ENCODE measurements at regions not wholly inside any gene's neighbourhood (a gene's known extent, or its start where the extent isn't known, plus 50 kb on each side); places are given as distances from the start of the nearest gene placed in this dataset.

DNA sequence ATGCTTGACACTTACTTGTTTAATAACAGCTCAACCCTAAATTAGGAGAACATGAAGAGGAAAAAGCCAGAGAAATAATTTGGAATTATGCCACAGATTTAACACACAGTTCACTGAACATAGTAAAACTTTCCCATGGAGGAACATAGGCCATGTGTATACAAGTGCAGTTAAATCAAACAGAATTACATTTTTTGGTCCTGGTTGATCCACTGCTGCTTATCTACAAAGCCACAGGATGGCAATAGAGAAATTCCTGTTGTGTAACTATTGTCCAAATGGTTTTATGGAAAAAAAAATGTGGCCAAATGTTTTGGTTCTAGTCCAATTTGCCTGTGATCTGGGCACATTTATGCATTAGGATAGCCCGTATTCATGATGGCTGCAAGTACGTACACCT, 136.8 kb downstream of the ALDH8A1 start:
- TF ChIP-seq, protein P1, sequence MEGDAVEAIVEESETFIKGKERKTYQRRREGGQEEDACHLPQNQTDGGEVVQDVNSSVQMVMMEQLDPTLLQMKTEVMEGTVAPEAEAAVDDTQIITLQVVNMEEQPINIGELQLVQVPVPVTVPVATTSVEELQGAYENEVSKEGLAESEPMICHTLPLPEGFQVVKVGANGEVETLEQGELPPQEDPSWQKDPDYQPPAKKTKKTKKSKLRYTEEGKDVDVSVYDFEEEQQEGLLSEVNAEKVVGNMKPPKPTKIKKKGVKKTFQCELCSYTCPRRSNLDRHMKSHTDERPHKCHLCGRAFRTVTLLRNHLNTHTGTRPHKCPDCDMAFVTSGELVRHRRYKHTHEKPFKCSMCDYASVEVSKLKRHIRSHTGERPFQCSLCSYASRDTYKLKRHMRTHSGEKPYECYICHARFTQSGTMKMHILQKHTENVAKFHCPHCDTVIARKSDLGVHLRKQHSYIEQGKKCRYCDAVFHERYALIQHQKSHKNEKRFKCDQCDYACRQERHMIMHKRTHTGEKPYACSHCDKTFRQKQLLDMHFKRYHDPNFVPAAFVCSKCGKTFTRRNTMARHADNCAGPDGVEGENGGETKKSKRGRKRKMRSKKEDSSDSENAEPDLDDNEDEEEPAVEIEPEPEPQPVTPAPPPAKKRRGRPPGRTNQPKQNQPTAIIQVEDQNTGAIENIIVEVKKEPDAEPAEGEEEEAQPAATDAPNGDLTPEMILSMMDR (conservative IDR thresholded peaks at IDR 0.05): no peak
- TF ChIP-seq ZFX (IDR thresholded peaks at IDR 0.05): no peak
